Testis (tissue), 2 donors: ENCODE measurements at regions not wholly inside any gene's neighbourhood (a gene's known extent, or its start where the extent isn't known, plus 50 kb on each side); places are given as distances from the start of the nearest gene placed in this dataset.

Experiments used
- DNase-seq: peaks from one replicate; pipeline ENCODE4 v3.0.0-alpha.2; 2019
- H3K27ac ChIP-seq, 2 donors: fragments of 200-600 bp; sonication (generic); one replicate each; pipeline ENCODE4 v1.5.1; 2019
- H3K27me3 ChIP-seq: fragments of 200-600 bp; sonication (generic); one replicate; pipeline ENCODE4 v1.5.1; 2019
- H3K36me3 ChIP-seq: fragments of 200-600 bp; sonication (generic); one replicate; pipeline ENCODE4 v1.5.1; 2017; ENCODE audit warnings: low read depth; ENCODE audit errors: missing control alignments
- H3K4me1 ChIP-seq: fragments of 200-600 bp; sonication (generic); one replicate; pipeline ENCODE4 v1.5.1; 2019
- H3K4me3 ChIP-seq, 2 donors: fragments of 200-600 bp; sonication (generic); one replicate each; pipeline ENCODE4 v1.5.1; 2017 to 2019
- H3K9me3 ChIP-seq: fragments of 200-600 bp; sonication (generic); one replicate; pipeline ENCODE4 v1.5.1; 2017
- POLR2A ChIP-seq: fragments of 450-650 bp; IDR thresholded peaks from one replicate; pipeline ENCODE4 v1.6.1; 2017; ENCODE audit warnings: antibody characterized with exemption, mild to moderate bottlenecking, moderate library complexity
- WGBS, 2 donors: methylation state at CpG; one replicate each; pipeline ENCODE4 v1.1.5; 2018; 5-methylcytosine and 5-hydroxymethylcytosine counted together
- intact Hi-C: fragments of 100-400 bp; cut with DNase I; formaldehyde crosslinking; loops from one replicate; pipeline ENCODE4 v1.15.1; 2023; ENCODE audit warnings: low total_unique reads
- TF ChIP-seq, protein P1 (sequence below), 3 experiments: fragments of 450-650 bp in 2 of 3; fragments of 200-600 bp in 1 of 3; sonication (generic) in 1 of 3; IDR thresholded peaks; one replicate each; pipeline ENCODE4 v1.5.1; 2016 to 2019; ENCODE audit warnings: antibody characterized with exemption in 3 of 3, mild to moderate bottlenecking in 2 of 3, moderate library complexity in 1 of 3

DNA sequence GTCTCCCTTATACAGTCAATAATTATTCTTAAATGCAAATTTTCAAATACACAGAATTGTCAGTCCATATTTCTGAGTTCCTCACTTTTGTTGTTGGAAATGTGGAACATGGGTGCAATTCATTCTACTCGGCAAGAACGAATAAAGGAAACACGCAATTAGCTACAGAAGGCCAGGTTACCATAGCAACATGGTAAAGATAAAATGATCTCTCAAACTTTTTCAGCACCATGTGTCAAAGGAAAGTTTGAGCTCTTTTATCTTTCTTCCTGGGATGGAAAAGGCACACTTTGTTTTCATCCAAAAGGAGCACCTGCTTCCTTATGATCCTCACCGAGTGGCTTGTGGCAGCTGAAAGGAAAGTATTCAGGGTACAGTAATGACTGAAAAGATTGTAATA is 595.0 kb downstream of the RPS29 start:
- 66 to 76% methylated on average over 4 of the region's 4 CpGs for WGBS, 2 donors
- intact Hi-C loops: no loop called here
- Histone ChIP-seq H3K4me3 (no peak overlapping the region), H3K4me1 (no peaks in the 10 kb centered on the region), H3K36me3 (no peaks in the 10 kb centered on the region), H3K27me3 (no peaks in the 10 kb centered on the region), H3K9me3 (no peaks in the 10 kb centered on the region), H3K27ac (no peak overlapping the region)
- no peak for DNase-seq
- TF ChIP-seq, protein P1, sequence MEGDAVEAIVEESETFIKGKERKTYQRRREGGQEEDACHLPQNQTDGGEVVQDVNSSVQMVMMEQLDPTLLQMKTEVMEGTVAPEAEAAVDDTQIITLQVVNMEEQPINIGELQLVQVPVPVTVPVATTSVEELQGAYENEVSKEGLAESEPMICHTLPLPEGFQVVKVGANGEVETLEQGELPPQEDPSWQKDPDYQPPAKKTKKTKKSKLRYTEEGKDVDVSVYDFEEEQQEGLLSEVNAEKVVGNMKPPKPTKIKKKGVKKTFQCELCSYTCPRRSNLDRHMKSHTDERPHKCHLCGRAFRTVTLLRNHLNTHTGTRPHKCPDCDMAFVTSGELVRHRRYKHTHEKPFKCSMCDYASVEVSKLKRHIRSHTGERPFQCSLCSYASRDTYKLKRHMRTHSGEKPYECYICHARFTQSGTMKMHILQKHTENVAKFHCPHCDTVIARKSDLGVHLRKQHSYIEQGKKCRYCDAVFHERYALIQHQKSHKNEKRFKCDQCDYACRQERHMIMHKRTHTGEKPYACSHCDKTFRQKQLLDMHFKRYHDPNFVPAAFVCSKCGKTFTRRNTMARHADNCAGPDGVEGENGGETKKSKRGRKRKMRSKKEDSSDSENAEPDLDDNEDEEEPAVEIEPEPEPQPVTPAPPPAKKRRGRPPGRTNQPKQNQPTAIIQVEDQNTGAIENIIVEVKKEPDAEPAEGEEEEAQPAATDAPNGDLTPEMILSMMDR (IDR thresholded peaks at IDR 0.05): no peak
- TF ChIP-seq POLR2A: no peak

DNA sequence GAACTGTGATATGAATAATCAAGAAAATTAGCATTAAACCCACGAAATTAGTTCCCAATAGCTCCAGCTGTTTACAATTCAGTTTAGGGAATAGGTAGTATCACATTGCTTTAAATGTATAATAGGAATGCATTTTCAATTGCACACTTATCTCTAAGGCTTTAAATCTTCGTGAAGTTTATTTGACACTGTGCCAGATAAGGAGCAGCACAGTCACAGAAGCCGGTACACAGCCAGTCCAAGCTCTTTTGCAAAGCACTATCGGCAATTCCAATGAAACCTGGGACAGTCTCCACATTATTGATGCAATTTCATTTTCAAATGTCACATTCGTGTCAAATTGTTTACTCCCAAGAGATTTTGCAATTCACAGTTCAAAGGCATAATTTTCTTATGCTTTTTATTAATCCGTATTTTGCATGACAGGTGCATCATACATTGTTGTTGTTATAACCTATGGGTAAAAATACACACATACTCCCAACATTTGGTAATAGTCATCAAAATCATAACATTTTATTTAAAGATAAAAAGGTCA is 602.8 kb downstream of the RPS29 start:
- no peak overlapping the region for H3K4me3 ChIP-seq
- no peak overlapping the region for H3K27ac ChIP-seq
- no peaks in the 10 kb centered on the region for H3K36me3 ChIP-seq
- intact Hi-C loops: no loop called here
- WGBS, 2 donors: 45 to 56% methylated on average over 6 of the region's 6 CpGs
- TF ChIP-seq, protein P1 (IDR thresholded peaks at IDR 0.05): no peak
- no peak for TF ChIP-seq POLR2A
- DNase-seq: no peak
- no peaks in the 10 kb centered on the region for H3K27me3 ChIP-seq
- H3K4me1 ChIP-seq: no peaks in the 10 kb centered on the region
- H3K9me3 ChIP-seq: no peaks in the 10 kb centered on the region

DNA sequence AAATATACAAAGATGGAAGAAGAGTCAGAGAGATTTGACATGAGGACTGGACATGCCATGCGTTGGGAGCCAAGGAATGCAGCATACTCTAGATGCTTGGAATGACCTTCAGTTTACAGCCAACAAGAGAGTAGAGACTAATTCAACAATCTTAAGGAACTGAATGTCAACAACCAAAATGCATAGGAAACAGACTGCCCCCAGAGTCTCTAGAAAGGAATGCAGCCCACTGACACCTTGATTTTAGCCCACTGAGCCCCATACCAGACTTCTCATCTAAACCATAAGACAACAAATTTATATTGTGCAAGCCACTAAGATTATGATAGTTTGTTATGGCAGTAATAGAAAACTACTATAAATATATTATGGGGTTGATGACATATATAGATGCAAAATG is 611.2 kb downstream of the RPS29 start:
- Histone ChIP-seq H3K9me3 (no peaks in the 10 kb centered on the region), H3K4me3 (no peak overlapping the region), H3K27me3 (no peaks in the 10 kb centered on the region), H3K36me3 (no peaks in the 10 kb centered on the region), H3K4me1 (no peaks in the 10 kb centered on the region), H3K27ac (no peak overlapping the region)
- DNase-seq: no peak
- TF ChIP-seq, protein P1 (IDR thresholded peaks at IDR 0.05): no peak
- TF ChIP-seq POLR2A: no peak
- intact Hi-C loops: no loop called here
- WGBS, 2 donors: 62 to 68% methylated on average over 1 of the region's 1 CpG

GRCh38 chr14:48973151-48973550 is 613.0 kb downstream of the RPS29 start:
- intact Hi-C loops: no loop called here
- Histone ChIP-seq H3K36me3 (no peaks in the 10 kb centered on the region), H3K9me3 (no peaks in the 10 kb centered on the region), H3K27me3 (no peaks in the 10 kb centered on the region), H3K4me1 (no peaks in the 10 kb centered on the region), H3K27ac (no peak overlapping the region), H3K4me3 (no peak overlapping the region)
- TF ChIP-seq, protein P1 (IDR thresholded peaks at IDR 0.05): no peak
- no peak for TF ChIP-seq POLR2A
- no peak for DNase-seq

GRCh38 chr14:48970943-48971342 is 615.2 kb downstream of the RPS29 start:
- Histone ChIP-seq H3K27me3 (no peaks in the 10 kb centered on the region), H3K36me3 (no peaks in the 10 kb centered on the region), H3K4me1 (no peaks in the 10 kb centered on the region), H3K9me3 (no peaks in the 10 kb centered on the region), H3K4me3 (no peak overlapping the region), H3K27ac (no peak overlapping the region)
- intact Hi-C loops: no loop called here
- no peak for TF ChIP-seq POLR2A
- TF ChIP-seq, protein P1 (IDR thresholded peaks at IDR 0.05): no peak
- no peak for DNase-seq
